ENCODE measurements at regions not wholly inside any gene's neighbourhood (a gene's known extent, or its start where the extent isn't known, plus 50 kb on each side); places are given as distances from the start of the nearest gene placed in this dataset.

- no peaks in the 10 kb centered on the region for H3K4me1 ChIP-seq
- no peak overlapping the region for H3K27ac ChIP-seq
- TF ChIP-seq CTCF (IDR thresholded peaks at IDR 0.05) = peak in 3 of 7 experiments; percentile 18 to 36 (median 27)
- TF ChIP-seq POLR2AphosphoS5 (IDR thresholded peaks at IDR 0.05) = no peak
- TF ChIP-seq POLR2A (IDR thresholded peaks at IDR 0.05) = no peak
- no peaks in the 10 kb centered on the region for H3K27me3 ChIP-seq
- intact Hi-C loops (cut with DNase I; ENCODE audit: low total_unique reads) = no loop called here
- no peaks in the 10 kb centered on the region for H3K36me3 ChIP-seq
- H3K9me3 ChIP-seq = peaks cover 0 to 6% (median 0%) of the 10 kb centered on the region in 4 donors
- peak; percentile 32 to 55 for DNase-seq
- WGBS, 5 donors = 79 to 85% (median 82%) methylated on average over 21 of the region's 21 CpGs
- no peak overlapping the region for H3K4me3 ChIP-seq
These were observed 381.5 kb upstream of the STXBP6 start for GRCh38 chr14:25431211-25432076.

DNA sequence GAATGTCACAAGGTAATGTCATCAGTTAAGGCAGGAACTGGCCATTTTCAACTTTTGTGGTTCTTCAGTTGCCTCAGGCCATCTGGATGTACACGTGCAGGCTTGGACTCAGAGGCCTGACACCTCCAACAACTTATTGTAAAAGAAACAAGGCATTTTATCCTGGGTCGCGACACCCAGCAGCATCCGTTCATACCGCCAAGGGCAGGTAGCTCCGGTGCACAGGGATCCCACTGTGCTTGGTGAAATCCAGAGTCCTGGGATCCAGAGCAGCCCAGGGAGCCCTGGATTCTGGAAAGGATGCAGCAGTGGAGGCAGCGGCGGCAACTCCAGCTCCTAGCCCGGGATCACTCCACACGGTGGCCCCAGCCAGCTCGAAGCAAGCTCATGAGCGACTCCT is 380.9 kb upstream of the STXBP6 start:
- peaks cover 0 to 6% (median 0%) of the 10 kb centered on the region in 4 donors for H3K9me3 ChIP-seq
- no peaks in the 10 kb centered on the region for H3K27me3 ChIP-seq
- DNase-seq = no peak
- 86 to 91% (median 90%) methylated on average over 9 to 12 of the region's 12 CpGs for WGBS, 5 donors
- no peak for TF ChIP-seq POLR2A (IDR thresholded peaks at IDR 0.05)
- no peak for TF ChIP-seq CTCF (IDR thresholded peaks at IDR 0.05)
- TF ChIP-seq EP300 (IDR thresholded peaks at IDR 0.05) = no peak
- no peak for TF ChIP-seq POLR2AphosphoS5 (IDR thresholded peaks at IDR 0.05)
- H3K4me1 ChIP-seq = no peaks in the 10 kb centered on the region
- H3K4me3 ChIP-seq = no peak overlapping the region
- no peaks in the 10 kb centered on the region for H3K36me3 ChIP-seq
- intact Hi-C loops (cut with DNase I; ENCODE audit: low total_unique reads) = no loop called here
- H3K27ac ChIP-seq = no peak overlapping the region

DNA sequence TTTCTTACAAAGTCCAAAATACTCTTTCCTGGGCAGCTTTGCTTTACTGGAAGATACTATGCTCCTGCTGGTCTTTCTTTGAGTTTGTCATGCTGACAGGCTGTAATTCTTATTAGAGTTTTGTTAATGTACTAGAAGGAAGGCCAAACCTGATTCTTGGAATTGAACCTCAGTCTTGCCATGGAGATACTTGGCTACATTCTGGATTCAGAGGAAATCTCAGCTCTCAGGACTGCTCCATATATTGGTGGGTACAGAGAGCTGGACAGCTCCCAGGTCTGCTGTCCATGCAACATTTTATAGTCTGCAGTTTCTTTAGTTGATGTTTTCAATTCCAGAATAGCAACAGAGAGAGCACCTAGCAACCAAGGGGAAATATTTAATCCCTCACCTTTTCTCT is 363.1 kb upstream of the STXBP6 start:
- intact Hi-C loops (cut with DNase I; ENCODE audit: low total_unique reads) = no loop called here
- Histone ChIP-seq H3K27ac (no peak overlapping the region), H3K27me3 (no peaks in the 10 kb centered on the region), H3K36me3 (no peaks in the 10 kb centered on the region), H3K4me3 (no peak overlapping the region), H3K4me1 (no peaks in the 10 kb centered on the region), H3K9me3 (no peaks in the 10 kb centered on the region)
- TF ChIP-seq EP300 (IDR thresholded peaks at IDR 0.05) (no peak), CTCF (IDR thresholded peaks at IDR 0.05) (no peak), POLR2A (IDR thresholded peaks at IDR 0.05) (no peak), POLR2AphosphoS5 (IDR thresholded peaks at IDR 0.05) (no peak)
- peak in 1 of 2 donors; percentile 27 for DNase-seq

- no peaks in the 10 kb centered on the region for H3K36me3 ChIP-seq
- intact Hi-C loops (cut with DNase I; ENCODE audit: low total_unique reads) = no loop called here
- no peak overlapping the region for H3K4me3 ChIP-seq
- H3K27me3 ChIP-seq = no peaks in the 10 kb centered on the region
- 46 to 56% (median 50%) methylated on average over 6 of the region's 6 CpGs for WGBS, 5 donors
- DNase-seq = peak in 1 of 2 donors; percentile 39
- TF ChIP-seq POLR2A (IDR thresholded peaks at IDR 0.05) (no peak), EP300 (IDR thresholded peaks at IDR 0.05) (no peak), CTCF (IDR thresholded peaks at IDR 0.05) (no peak), POLR2AphosphoS5 (IDR thresholded peaks at IDR 0.05) (no peak)
- no peak overlapping the region for H3K27ac ChIP-seq
- no peaks in the 10 kb centered on the region for H3K9me3 ChIP-seq
- H3K4me1 ChIP-seq = no peaks in the 10 kb centered on the region
These were observed 362.1 kb upstream of the STXBP6 start for GRCh38 chr14:25411781-25412757.
